GM12864 (cell line): ENCODE measurements at regions not wholly inside any gene's neighbourhood (a gene's known extent, or its start where the extent isn't known, plus 50 kb on each side); places are given as distances from the start of the nearest gene placed in this dataset.
"Not testable (repeated sequence)": the region's sequence is repeated elsewhere in the genome, so short reads cannot be mapped to it uniquely, and the experiment has no call there.

Experiments used
- DNase-seq: peaks from one replicate; pipeline ENCODE4 v3.0.0-alpha.2; 2011; ENCODE audit warnings: low read depth
- H3K4me3 ChIP-seq: 2 replicates; pipeline ENCODE4 v1.5.1; 2011; ENCODE audit warnings: mild to moderate bottlenecking, low read depth, low read length, control low read depth
- TF ChIP-seq, protein P1 (sequence below): IDR thresholded peaks from 2 replicates; pipeline ENCODE4 v1.5.1; 2011; ENCODE audit warnings: low read depth, mild to moderate bottlenecking, moderate library complexity, low read length, control low read depth, inconsistent platforms; ENCODE audit errors: missing control alignments

DNA sequence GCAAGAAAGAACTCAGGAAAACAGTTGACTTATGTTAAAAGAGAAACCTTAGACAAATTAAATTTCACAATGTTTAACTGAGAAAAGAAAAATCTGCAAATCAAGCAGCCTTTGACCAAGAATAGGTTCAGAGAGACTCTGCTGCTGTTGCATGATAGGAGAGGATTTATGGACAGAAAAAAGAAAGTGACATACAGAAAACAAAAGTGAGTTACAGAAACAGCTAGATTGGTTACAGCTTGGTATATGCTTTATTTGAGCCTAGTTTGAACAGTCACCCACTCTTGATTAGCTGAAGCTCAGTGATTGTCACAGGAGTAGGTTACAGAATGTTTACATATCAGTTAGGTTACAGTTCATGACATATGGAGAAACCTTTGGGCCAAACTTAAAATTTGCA is 258.2 kb upstream of the SPOPL start:
- TF ChIP-seq, protein P1, sequence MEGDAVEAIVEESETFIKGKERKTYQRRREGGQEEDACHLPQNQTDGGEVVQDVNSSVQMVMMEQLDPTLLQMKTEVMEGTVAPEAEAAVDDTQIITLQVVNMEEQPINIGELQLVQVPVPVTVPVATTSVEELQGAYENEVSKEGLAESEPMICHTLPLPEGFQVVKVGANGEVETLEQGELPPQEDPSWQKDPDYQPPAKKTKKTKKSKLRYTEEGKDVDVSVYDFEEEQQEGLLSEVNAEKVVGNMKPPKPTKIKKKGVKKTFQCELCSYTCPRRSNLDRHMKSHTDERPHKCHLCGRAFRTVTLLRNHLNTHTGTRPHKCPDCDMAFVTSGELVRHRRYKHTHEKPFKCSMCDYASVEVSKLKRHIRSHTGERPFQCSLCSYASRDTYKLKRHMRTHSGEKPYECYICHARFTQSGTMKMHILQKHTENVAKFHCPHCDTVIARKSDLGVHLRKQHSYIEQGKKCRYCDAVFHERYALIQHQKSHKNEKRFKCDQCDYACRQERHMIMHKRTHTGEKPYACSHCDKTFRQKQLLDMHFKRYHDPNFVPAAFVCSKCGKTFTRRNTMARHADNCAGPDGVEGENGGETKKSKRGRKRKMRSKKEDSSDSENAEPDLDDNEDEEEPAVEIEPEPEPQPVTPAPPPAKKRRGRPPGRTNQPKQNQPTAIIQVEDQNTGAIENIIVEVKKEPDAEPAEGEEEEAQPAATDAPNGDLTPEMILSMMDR, result no peak
- DNase-seq, result no peak

DNA sequence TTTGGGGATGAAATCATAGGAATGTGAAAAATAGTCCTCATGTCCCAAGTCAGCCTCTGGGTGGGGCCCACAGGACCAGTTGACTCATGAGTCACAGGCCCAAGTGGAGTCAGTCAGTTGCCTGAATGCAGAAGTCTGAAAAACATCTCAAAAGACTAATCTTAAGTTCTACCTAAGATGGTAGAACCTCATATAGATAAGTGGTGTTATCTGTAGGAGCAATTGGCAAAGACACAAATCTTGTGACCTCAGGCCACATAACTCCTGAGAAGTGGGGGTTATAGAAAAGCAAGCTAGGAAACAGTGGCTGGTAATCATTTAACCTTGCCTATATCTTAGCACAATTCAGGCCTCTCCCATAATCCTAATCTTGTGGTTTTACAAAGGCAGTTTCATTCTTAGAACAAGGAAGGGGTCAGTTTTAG is 257.1 kb upstream of the SPOPL start:
- DNase-seq, result no peak
- TF ChIP-seq, protein P1, result no peak
- no peak overlapping the region for H3K4me3 ChIP-seq

More for the DNA sequence above, 258.2 kb upstream of the SPOPL start:
- no peak overlapping the region for H3K4me3 ChIP-seq

DNA sequence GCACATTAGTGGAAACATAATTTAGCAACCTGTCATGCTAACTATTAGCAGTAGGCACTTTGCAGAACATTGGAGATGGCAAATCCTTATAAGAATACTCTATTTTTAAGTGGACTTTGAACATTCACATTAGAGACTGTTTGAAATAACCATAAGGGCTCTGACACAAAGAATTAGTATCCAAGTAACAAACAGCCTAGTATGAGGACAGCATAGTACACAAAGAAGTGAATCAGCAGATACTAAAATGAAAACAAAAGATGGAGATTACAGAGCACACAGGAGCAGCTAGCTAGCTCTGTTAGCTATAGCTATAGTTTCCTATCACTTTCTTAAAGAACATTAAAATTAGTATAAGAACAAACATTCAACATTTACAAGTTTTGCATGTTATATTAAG is 256.3 kb upstream of the SPOPL start:
- no peak for DNase-seq
- TF ChIP-seq, protein P1, result no peak
- H3K4me3 ChIP-seq, result no peak overlapping the region

DNA sequence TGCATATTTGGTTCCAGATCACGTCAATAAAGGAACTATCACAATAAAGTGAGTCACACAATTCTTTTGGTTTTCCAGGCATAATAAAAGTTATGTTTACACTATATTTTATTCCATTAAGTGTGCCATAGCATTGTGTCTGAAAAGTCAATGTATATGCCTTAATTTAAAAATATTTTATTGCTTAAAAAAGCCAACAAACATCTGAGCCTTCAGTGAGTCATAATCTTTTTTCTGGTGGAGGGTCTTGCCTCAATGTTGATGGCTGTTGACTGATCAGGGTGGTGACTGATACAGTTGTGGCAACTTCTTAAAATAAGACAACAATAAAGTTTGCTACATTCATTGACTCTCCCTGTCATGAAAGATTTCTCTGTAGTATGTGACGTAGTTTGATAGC is 254.3 kb upstream of the SPOPL start:
- no peak for DNase-seq

DNA sequence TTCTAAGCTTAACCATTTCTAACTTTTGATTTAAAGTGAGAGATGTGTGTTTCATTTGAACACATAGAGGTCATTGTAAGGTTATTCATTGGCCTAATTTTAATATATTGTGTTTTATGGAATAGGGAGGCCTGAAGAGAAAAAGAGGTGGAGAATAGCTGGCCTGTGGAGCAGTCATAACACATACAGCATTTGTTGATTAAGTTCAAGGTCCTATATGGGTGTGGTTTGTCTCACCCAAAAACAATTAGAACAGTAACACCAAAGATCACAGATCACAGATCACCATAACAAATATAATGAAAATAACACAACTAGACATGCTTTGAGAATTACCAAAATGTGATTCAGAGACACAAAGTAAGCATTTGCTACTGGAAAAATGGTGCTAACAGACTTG is 252.4 kb upstream of the SPOPL start:
- TF ChIP-seq, protein P1, result no peak
- no peak overlapping the region for H3K4me3 ChIP-seq
- DNase-seq, result no peak

More for the DNA sequence above, 254.3 kb upstream of the SPOPL start:
- TF ChIP-seq, protein P1, result no peak
- H3K4me3 ChIP-seq, result no peak overlapping the region

DNA sequence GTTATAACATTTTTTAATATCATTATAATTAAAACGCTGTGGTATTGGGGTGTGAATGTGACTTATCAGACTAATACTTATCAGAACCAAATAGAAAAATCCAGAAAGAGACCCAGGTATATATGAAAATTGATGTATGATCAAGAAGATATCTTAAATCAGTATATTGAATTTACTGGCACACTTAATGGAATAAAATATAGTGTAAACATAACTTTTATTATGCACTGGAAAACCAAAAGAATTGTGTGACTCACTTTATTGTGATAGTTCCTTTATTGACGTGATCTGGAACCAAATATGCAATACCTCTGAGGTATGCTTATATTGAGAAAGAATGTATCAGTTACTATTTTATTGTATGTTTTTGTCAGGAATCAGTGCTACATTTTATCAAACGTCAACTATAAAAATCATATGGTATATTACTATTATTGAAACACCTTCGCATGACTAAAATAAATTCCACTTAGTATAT is 250.7 kb upstream of the SPOPL start:
- DNase-seq, H3K4me3 ChIP-seq: not testable (repeated sequence)

DNA sequence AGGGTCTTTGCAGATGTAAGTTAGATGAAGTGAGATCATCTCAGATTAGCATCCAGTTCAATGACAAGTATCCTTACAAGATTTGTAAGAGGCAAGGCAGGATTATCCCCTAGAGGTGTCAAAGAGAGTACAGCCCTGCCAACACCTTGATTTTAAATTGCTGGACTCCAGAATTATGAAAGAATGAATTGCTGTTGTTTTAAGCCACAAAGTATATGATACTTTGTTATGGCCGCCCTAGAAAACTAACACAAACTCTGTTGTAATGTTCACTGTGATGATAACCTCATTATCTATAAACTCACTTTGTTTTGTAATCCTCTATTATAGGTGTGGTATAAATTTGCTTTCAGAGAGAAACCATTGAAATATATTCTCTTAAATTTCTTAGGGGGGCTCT is 249.0 kb upstream of the SPOPL start:
- TF ChIP-seq, protein P1, result no peak
- H3K4me3 ChIP-seq, result no peak overlapping the region
- no peak for DNase-seq
